PC-9 (cell line): ENCODE measurements at regions not wholly inside any gene's neighbourhood (a gene's known extent, or its start where the extent isn't known, plus 50 kb on each side); places are given as distances from the start of the nearest gene placed in this dataset.

Experiments
- BruUV-seq: library from RNA; stranded (reverse); fragments of 400-500 nt; replicated peaks from 2 replicates; lab custom pipeline; 2021; lab: Mats Ljungman, UMichigan
- CTCF ChIA-PET: fragments of 300-600 bp; sonication (Branson Sonifier 250); formaldehyde crosslinking; loops from one replicate; lab custom pipeline; 2022; ENCODE audit warnings: antibody characterized with exemption; lab: Charles Lee
- POLR2A ChIA-PET: fragments of 300-600 bp; sonication (Branson Sonifier 250); formaldehyde crosslinking; loops from one replicate; lab custom pipeline; 2022; ENCODE audit warnings: antibody characterized with exemption; ENCODE audit not compliant: unreplicated experiment; lab: Charles Lee
- DNase-seq, 2 experiments: peaks; one replicate each; pipeline versions ENCODE4 v3.0.0 to v3.0.0-alpha.2; 2015 to 2022; ENCODE audit warnings: mixed read lengths in 1 of 2
- H2AFZ ChIP-seq: fragments of 200-600 bp; sonication (generic); 2 replicates; pipeline ENCODE4 v1.8.1; 2017; ENCODE audit warnings: antibody characterized with exemption
- H3F3A ChIP-seq: fragments of 200-600 bp; sonication (generic); 2 replicates; pipeline ENCODE4 v1.8.1; 2017; ENCODE audit warnings: antibody characterized with exemption, mild to moderate bottlenecking, low read depth; ENCODE audit not compliant: insufficient read depth
- H3K27ac ChIP-seq: fragments of 200-600 bp; sonication (generic); 2 replicates; pipeline ENCODE4 v1.6.1; 2016; ENCODE audit warnings: mixed run types
- H3K27me3 ChIP-seq: fragments of 200-600 bp; sonication (generic); 2 replicates; pipeline ENCODE4 v1.6.1; 2016; ENCODE audit warnings: low read depth, mixed run types; ENCODE audit not compliant: insufficient read depth
- H3K36me3 ChIP-seq: fragments of 200-600 bp; sonication (generic); 2 replicates; pipeline ENCODE4 v1.6.1; 2016; ENCODE audit warnings: low read depth, mixed run types
- H3K4me1 ChIP-seq: fragments of 200-600 bp; sonication (generic); replicated peaks from 2 replicates; pipeline ENCODE4 v1.6.1; 2016; ENCODE audit warnings: mixed run types; ENCODE audit not compliant: insufficient read depth
- H3K4me2 ChIP-seq: fragments of 200-600 bp; sonication (generic); 2 replicates; pipeline ENCODE4 v1.6.1; 2017; ENCODE audit warnings: mixed run types
- H3K4me3 ChIP-seq: fragments of 200-600 bp; sonication (generic); 2 replicates; pipeline ENCODE4 v1.6.1; 2016; ENCODE audit warnings: mixed run types
- H3K79me2 ChIP-seq: fragments of 200-600 bp; sonication (generic); 2 replicates; pipeline ENCODE4 v1.6.1; 2017; ENCODE audit warnings: low read depth, mixed run types
- H3K9me2 ChIP-seq: fragments of 200-600 bp; sonication (generic); 2 replicates; pipeline ENCODE4 v1.8.1; 2017; ENCODE audit warnings: mild to moderate bottlenecking; ENCODE audit not compliant: insufficient read depth
- H3K9me3 ChIP-seq: fragments of 200-600 bp; sonication (generic); 2 replicates; pipeline ENCODE4 v1.8.1; 2016; ENCODE audit warnings: low read depth; ENCODE audit not compliant: insufficient read depth
- H4K20me1 ChIP-seq: fragments of 200-600 bp; sonication (generic); 2 replicates; pipeline ENCODE4 v1.8.1; 2017; ENCODE audit not compliant: insufficient read depth
- EZH2 ChIP-seq: fragments of 200-600 bp; sonication (generic); IDR thresholded peaks from 2 replicates; pipeline ENCODE4 v1.8.0; 2017; ENCODE audit warnings: antibody characterized with exemption, low read depth
- intact Hi-C: fragments of 100-400 bp; cut with micrococcal nuclease; formaldehyde crosslinking; loops from one replicate; pipeline ENCODE4 v1.10.0; 2022; ENCODE audit not compliant: unreplicated experiment
- TF ChIP-seq, protein P1 (sequence below): fragments of 200-600 bp; sonication (generic); conservative IDR thresholded peaks from 2 replicates; pipeline ENCODE4 v1.6.1; 2017; ENCODE audit warnings: mixed run types, antibody characterized with exemption, mild to moderate bottlenecking, moderate library complexity

DNA sequence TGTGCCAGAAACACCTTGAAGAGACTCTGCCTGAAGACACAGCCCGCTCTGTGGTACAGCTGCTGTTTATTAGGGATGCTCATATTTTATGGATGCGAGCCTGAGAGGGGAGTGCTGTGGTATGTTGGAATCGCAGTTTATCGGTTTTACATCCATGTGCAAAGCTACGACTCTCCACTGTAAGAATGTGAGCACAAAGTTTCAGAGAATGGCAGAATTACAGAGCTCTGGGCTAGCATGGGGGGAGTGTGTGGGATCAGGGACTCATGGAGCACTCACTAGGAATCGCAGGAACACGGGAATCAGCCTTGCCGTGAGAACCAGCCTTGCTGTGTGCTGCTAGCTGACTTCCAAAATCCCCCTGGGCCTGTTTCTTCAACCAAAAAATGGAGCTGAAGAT lies 199.9 kb downstream of the RNF144A start:
- peaks cover 27% of the 10 kb centered on the region for H3K27me3 ChIP-seq
- H3K36me3 ChIP-seq = no peaks in the 10 kb centered on the region
- H4K20me1 ChIP-seq = no peaks in the 10 kb centered on the region
- no peaks in the 10 kb centered on the region for H3K9me2 ChIP-seq
- no peaks in the 10 kb centered on the region for H3K4me1 ChIP-seq
- H3K4me2 ChIP-seq = no peak overlapping the region
- no peaks in the 10 kb centered on the region for H3K9me3 ChIP-seq
- no TSS peak for BruUV-seq
- CTCF ChIA-PET = no interaction called here
- TF ChIP-seq, protein P1, sequence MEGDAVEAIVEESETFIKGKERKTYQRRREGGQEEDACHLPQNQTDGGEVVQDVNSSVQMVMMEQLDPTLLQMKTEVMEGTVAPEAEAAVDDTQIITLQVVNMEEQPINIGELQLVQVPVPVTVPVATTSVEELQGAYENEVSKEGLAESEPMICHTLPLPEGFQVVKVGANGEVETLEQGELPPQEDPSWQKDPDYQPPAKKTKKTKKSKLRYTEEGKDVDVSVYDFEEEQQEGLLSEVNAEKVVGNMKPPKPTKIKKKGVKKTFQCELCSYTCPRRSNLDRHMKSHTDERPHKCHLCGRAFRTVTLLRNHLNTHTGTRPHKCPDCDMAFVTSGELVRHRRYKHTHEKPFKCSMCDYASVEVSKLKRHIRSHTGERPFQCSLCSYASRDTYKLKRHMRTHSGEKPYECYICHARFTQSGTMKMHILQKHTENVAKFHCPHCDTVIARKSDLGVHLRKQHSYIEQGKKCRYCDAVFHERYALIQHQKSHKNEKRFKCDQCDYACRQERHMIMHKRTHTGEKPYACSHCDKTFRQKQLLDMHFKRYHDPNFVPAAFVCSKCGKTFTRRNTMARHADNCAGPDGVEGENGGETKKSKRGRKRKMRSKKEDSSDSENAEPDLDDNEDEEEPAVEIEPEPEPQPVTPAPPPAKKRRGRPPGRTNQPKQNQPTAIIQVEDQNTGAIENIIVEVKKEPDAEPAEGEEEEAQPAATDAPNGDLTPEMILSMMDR = no peak
- TF ChIP-seq EZH2 = no peak
- POLR2A ChIA-PET = no interaction called here
- H3K79me2 ChIP-seq = no peaks in the 10 kb centered on the region
- H3K4me3 ChIP-seq = no peak overlapping the region
- H3F3A ChIP-seq = no peaks in the 10 kb centered on the region
- no peak overlapping the region for H3K27ac ChIP-seq
- no peak for DNase-seq
- H2AFZ ChIP-seq = no peak overlapping the region
- intact Hi-C loops = no loop called here

DNA sequence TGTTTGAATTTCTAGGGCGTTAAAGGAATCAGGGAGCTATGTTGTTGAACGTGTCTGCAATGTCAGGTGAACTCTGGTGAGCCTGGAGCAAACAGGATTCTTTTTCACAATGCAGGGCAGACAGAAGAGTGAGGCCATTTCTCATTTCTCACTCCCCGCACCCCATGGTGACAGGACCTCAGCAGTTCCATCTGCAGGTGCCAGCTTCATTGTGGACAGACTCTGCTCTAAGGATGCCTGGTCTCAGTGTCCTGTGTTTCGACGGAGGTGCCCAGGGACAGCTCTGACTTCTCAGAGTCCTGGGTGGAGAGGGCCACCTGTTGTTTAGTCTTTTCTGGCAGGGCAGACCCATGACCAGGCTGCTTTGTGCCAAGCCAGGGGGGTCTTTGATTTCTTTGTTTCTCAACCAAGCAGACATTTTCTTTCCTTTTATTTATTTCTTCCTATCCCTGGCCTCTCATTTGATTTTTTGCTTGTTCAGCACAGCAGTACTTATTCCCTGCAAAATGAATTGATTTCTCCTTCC lies 201.5 kb downstream of the RNF144A start:
- intact Hi-C loops = no loop called here
- Histone ChIP-seq H3K36me3 (no peaks in the 10 kb centered on the region), H3K27me3 (peaks cover 38% of the 10 kb centered on the region), H2AFZ (no peak overlapping the region), H3K27ac (no peak overlapping the region), H4K20me1 (no peaks in the 10 kb centered on the region), H3K9me3 (no peaks in the 10 kb centered on the region), H3K9me2 (no peaks in the 10 kb centered on the region), H3K4me3 (no peak overlapping the region), H3K4me1 (no peaks in the 10 kb centered on the region), H3F3A (no peaks in the 10 kb centered on the region), H3K79me2 (no peaks in the 10 kb centered on the region), H3K4me2 (no peak overlapping the region)
- DNase-seq = no peak
- TF ChIP-seq, protein P1 = no peak
- no peak for TF ChIP-seq EZH2
- no TSS peak for BruUV-seq
- ChIA-PET CTCF (no interaction called here), POLR2A (no interaction called here)

DNA sequence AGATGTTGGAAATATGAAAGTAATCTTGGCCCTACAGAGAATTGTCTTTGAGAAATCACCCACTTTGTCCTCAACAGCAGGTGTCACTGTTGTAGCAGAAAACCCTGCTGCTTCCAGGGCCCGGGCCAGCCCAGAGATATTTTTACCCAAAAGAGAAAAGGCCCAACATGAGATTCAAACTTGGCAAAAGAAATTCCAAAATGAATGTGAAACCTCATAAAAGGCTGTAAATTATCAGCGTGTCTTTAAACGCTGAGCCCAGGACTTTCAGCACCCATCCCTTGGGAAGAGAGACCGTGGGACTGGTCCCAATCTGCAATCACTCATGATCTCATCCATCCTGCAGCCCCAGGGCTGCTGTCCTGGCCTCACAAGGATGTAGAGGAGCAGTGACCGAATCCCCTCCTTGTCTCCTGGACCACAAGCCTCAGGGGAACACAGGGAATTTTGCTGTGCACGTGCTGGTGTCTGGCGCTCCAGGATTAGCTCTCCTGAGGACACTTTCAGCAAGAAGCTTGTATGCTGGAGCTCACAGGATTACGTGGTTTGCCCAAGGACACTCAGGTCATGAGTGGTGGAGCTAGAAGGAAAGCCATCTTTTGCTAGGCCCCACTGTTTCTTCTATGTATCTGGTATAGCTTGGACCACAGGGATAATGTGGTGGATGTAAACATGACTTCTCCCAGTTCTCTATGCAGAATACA lies 202.1 kb downstream of the RNF144A start:
- TF ChIP-seq, protein P1 = peak; percentile 61
- TF ChIP-seq EZH2 = no peak
- intact Hi-C loops = no loop called here
- BruUV-seq = no TSS peak
- Histone ChIP-seq H3K9me2 (no peaks in the 10 kb centered on the region), H3K27me3 (peaks cover 44% of the 10 kb centered on the region), H2AFZ (no peak overlapping the region), H3K4me2 (no peak overlapping the region), H3F3A (no peaks in the 10 kb centered on the region), H3K27ac (no peak overlapping the region), H3K79me2 (no peaks in the 10 kb centered on the region), H4K20me1 (no peaks in the 10 kb centered on the region), H3K4me3 (no peak overlapping the region), H3K9me3 (no peaks in the 10 kb centered on the region), H3K4me1 (no peaks in the 10 kb centered on the region), H3K36me3 (no peaks in the 10 kb centered on the region)
- DNase-seq = no peak
- ChIA-PET CTCF (no interaction called here), POLR2A (no interaction called here)
